ENCODE measurements at regions not wholly inside any gene's neighbourhood (a gene's known extent, or its start where the extent isn't known, plus 50 kb on each side); places are given as distances from the start of the nearest gene placed in this dataset.

- TF ChIP-seq CTCF (IDR thresholded peaks at IDR 0.05; ENCODE audit: low read length) = no peak
- no peak for TF ChIP-seq EZH2 (optimal IDR thresholded peaks at IDR 0.05; ENCODE audit: low read depth, low read length)
These were observed 552.4 kb downstream of the IRX1 start for GRCh38 chr5:4148009-4148408.

Measured in MM.1S (cell line).